ENCODE measurements at regions not wholly inside any gene's neighbourhood (a gene's known extent, or its start where the extent isn't known, plus 50 kb on each side); places are given as distances from the start of the nearest gene placed in this dataset.

DNA sequence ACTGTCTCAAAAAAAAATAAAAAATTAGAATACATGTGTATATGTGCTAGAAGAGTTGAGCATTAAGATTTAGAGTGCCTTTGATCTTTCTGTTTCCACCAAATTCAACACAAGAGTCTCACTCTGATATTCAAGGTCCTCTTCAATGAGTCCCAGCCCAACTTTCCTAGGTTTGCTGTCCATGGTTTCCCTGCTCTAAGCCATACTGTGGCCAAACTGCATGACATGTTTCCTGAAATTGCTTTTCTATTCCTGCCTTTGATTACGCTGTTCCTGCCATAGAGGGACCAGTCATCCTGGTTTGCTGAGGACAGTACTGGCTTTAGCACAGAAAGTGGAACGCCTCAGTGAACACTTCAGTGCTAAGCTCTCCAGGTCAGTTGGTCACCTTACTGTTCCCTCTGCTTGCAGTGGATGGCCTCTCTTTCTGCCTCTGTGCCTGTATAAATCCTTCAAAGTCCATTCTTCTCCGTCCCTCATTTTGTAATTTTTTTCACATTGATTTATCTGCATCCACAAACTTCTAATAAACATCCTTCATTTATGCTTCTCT, 305.9 kb upstream of the PROX1 start:
- TF ChIP-seq, protein P1, sequence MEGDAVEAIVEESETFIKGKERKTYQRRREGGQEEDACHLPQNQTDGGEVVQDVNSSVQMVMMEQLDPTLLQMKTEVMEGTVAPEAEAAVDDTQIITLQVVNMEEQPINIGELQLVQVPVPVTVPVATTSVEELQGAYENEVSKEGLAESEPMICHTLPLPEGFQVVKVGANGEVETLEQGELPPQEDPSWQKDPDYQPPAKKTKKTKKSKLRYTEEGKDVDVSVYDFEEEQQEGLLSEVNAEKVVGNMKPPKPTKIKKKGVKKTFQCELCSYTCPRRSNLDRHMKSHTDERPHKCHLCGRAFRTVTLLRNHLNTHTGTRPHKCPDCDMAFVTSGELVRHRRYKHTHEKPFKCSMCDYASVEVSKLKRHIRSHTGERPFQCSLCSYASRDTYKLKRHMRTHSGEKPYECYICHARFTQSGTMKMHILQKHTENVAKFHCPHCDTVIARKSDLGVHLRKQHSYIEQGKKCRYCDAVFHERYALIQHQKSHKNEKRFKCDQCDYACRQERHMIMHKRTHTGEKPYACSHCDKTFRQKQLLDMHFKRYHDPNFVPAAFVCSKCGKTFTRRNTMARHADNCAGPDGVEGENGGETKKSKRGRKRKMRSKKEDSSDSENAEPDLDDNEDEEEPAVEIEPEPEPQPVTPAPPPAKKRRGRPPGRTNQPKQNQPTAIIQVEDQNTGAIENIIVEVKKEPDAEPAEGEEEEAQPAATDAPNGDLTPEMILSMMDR (IDR thresholded peaks at IDR 0.05): no peak
- no peak for TF ChIP-seq POLR2A (IDR thresholded peaks at IDR 0.05)
